Heart left ventricle (tissue), 16 donors: ENCODE measurements at regions not wholly inside any gene's neighbourhood (a gene's known extent, or its start where the extent isn't known, plus 50 kb on each side); places are given as distances from the start of the nearest gene placed in this dataset.
"Not testable (repeated sequence)": the region's sequence is repeated elsewhere in the genome, so short reads cannot be mapped to it uniquely, and the experiment has no call there.

ENCODE experiments used
- ATAC-seq, 4 donors: fragments of 200-7000 bp; cut with Tn5 transposase; one replicate each; pipeline ENCODE4 v1.9.1; 2020 to 2022; ENCODE audit warnings: moderate library complexity in 4 of 4, mild to moderate bottlenecking in 3 of 4, moderate number of reproducible peaks in 1 of 4
- DNase-seq, 5 donors: peaks; one replicate each; pipeline ENCODE4 v3.0.0-alpha.2; 2020
- H3K27ac ChIP-seq, 12 donors: fragments of 200-600 bp; sonication (generic) in 4 of 12; one replicate each; pipeline versions ENCODE4 v1.5.0 to v1.8.0; 2016 to 2022; ENCODE audit warnings: mild to moderate bottlenecking in 2 of 12
- H3K27me3 ChIP-seq, 9 donors: fragments of 200-600 bp; sonication (generic) in 2 of 9; one replicate each; pipeline versions ENCODE4 v1.5.1 to v1.8.0; 2016 to 2022; ENCODE audit warnings: mild to moderate bottlenecking in 3 of 9
- H3K36me3 ChIP-seq, 9 donors: fragments of 200-600 bp; sonication (generic) in 2 of 9; one replicate each; pipeline versions ENCODE4 v1.5.0 to v1.8.0; 2018 to 2022; ENCODE audit warnings: mild to moderate bottlenecking in 2 of 9
- H3K4me1 ChIP-seq, 12 donors: fragments of 200-600 bp; sonication (generic) in 4 of 12; one replicate each; pipeline versions ENCODE4 v1.5.0 to v1.8.0; 2016 to 2022; ENCODE audit warnings: mild to moderate bottlenecking in 3 of 12
- H3K4me3 ChIP-seq, 12 donors: fragments of 200-600 bp; sonication (generic) in 4 of 12; one replicate each; pipeline versions ENCODE4 v1.5.0 to v1.8.0; 2017 to 2022; ENCODE audit warnings: mild to moderate bottlenecking in 9 of 12, moderate library complexity in 4 of 12
- H3K9me3 ChIP-seq, 12 donors: fragments of 200-600 bp; sonication (generic) in 4 of 12; one replicate each; pipeline versions ENCODE4 v1.5.0 to v1.8.0; 2016 to 2022; ENCODE audit warnings: mild to moderate bottlenecking in 1 of 12
- CTCF ChIP-seq, 12 donors: fragments of 200-600 bp; sonication (generic) in 4 of 12; IDR thresholded peaks; one replicate each; pipeline versions ENCODE4 v1.5.0 to v1.8.0; 2018 to 2022; ENCODE audit warnings: antibody characterized with exemption in 12 of 12, mild to moderate bottlenecking in 5 of 12
- POLR2A ChIP-seq, 2 donors: fragments of 450-650 bp; IDR thresholded peaks; one replicate each; pipeline ENCODE4 v1.6.1; 2017; ENCODE audit warnings: antibody characterized with exemption in 2 of 2, mild to moderate bottlenecking in 2 of 2, moderate library complexity in 2 of 2
- WGBS, 4 donors: extraction: QIAGEN DNeasy Blood & Tissue Kit in 2 of 4; methylation state at CpG; one replicate each; pipeline versions ENCODE4 v1.1.5 to v1.1.7; 2013 to 2018; 5-methylcytosine and 5-hydroxymethylcytosine counted together
- intact Hi-C, 10 donors: fragments of 100-400 bp; cut with DNase I; formaldehyde crosslinking; loops; one replicate each; pipeline versions ENCODE4 v1.11.1 to v1.14.2; 2022
- donor health status: ischemic (EF 13 %, LVEDD 7.1; RV severe dilation, severe dysfunction).
- donor health status: healthy with polysubstance abuse.
- donor health status: DM: no; HTN: yes; CAD: no.
- donor health status: DM: no; HTN: no; CAD: no.
- donor health status: ischemic (EF 25% LVEDD 6.9; RV normal size, moderate dysfunction).
- donor health status: ischemic (EF 25% LVEDD 5.7; RV mildly dilated, moderate dysfunction).
- donor health status: healthy.
- donor health status: DM: yes; HTN: yes; CAD: no.
- donor health status: ischemic (EF 35%, LVEDD 5.7; RV mildly dilated, moderate dysfunction).
- donor health status: nonischemic (EF 11% LVEDD 7.7; RV severe dilation, severe dysfunction).
- donor health status: DM: yes; HTN: yes; CAD: no.
- donor health status: PGD.
- donor health status: ischemic (EF 29% LVEDD 5.4; RV normal size, mild dysfunction).
- donor health status: nonischemic (EF 23%, LVEDD 6.1; RV moderate dilation, normal function).

- WGBS, 4 donors, result 70 to 98% (median 73%) methylated on average over 4 of the region's 4 CpGs
- no peak for TF ChIP-seq CTCF (IDR thresholded peaks at IDR 0.05)
- TF ChIP-seq POLR2A (IDR thresholded peaks at IDR 0.05), result no peak
These were observed 97.8 kb upstream of the MEF2A start for GRCh38 chr15:99467853-99468464.

GRCh38 chr15:99470204-99470603 is 95.6 kb upstream of the MEF2A start:
- peaks cover 0 to 44% (median 27%) of the 10 kb centered on the region in 12 donors for H3K4me1 ChIP-seq
- not testable (repeated sequence) for H3K27me3 ChIP-seq, H3K36me3 ChIP-seq, DNase-seq, H3K4me3 ChIP-seq, H3K9me3 ChIP-seq, ATAC-seq, H3K27ac ChIP-seq
- 96 to 98% (median 96%) methylated on average over 3 of the region's 3 CpGs for WGBS, 4 donors
- intact Hi-C loops, result loop anchor here in 2 of 10 donors (5.0 kb wide), 2 partner anchors 42 to 97 kb away; partner anchors contain the start of gene MEF2A (in 1 of the 2)

More at GRCh38 chr15:99467853-99468464, 97.8 kb upstream of the MEF2A start:
- Histone ChIP-seq H3K4me3 (no peak overlapping the region), H3K27me3 (no peaks in the 10 kb centered on the region), H3K36me3 (no peaks in the 10 kb centered on the region), H3K9me3 (peaks cover 0 to 31% (median 13%) of the 10 kb centered on the region in 12 donors), H3K4me1 (peaks cover 0 to 22% (median 8%) of the 10 kb centered on the region in 12 donors), H3K27ac (no peak overlapping the region)
- no peak for DNase-seq
- intact Hi-C loops, result no loop called here
- ATAC-seq, result no peak

GRCh38 chr15:99472416-99473145 is 93.2 kb upstream of the MEF2A start:
- Histone ChIP-seq H3K27me3 (no peaks in the 10 kb centered on the region), H3K36me3 (no peaks in the 10 kb centered on the region), H3K9me3 (no peaks in the 10 kb centered on the region), H3K4me1 (peaks cover 0 to 58% (median 50%) of the 10 kb centered on the region in 12 donors), H3K4me3 (no peak overlapping the region), H3K27ac (peak overlapping the region; percentile 57 to 88 (median 78))
- intact Hi-C loops, result loop anchor here in 2 of 10 donors (5.0 kb wide), 2 partner anchors 40 to 95 kb away; partner anchors contain the start of gene MEF2A (in 1 of the 2)
- peak in 1 of 4 donors; percentile 7 for ATAC-seq
- 59 to 71% (median 68%) methylated on average over 12 of the region's 12 CpGs for WGBS, 4 donors
- no peak for DNase-seq
- TF ChIP-seq POLR2A (IDR thresholded peaks at IDR 0.05), result no peak
- TF ChIP-seq CTCF (IDR thresholded peaks at IDR 0.05), result no peak

GRCh38 chr15:99473981-99474906 is 91.5 kb upstream of the MEF2A start:
- peak overlapping the region; percentile 59 to 88 (median 78) for H3K27ac ChIP-seq
- H3K9me3 ChIP-seq, result no peaks in the 10 kb centered on the region
- intact Hi-C loops, result loop anchor here in 2 of 10 donors (1.0 to 5.0 kb wide), 4 partner anchors 19 to 93 kb away; partner anchors contain the start of gene MEF2A (in 1 of the 2)
- no peaks in the 10 kb centered on the region for H3K36me3 ChIP-seq
- H3K4me3 ChIP-seq, result peak overlapping the region in 5 of 12 donors; percentile 3 to 37 (median 32)
- peaks cover 0 to 66% (median 54%) of the 10 kb centered on the region in 12 donors for H3K4me1 ChIP-seq
- WGBS, 4 donors, result 56 to 64% (median 58%) methylated on average over 23 to 24 of the region's 24 CpGs
- no peak for TF ChIP-seq CTCF (IDR thresholded peaks at IDR 0.05)
- TF ChIP-seq POLR2A (IDR thresholded peaks at IDR 0.05), result peak in 1 of 2 donors; percentile 17
- ATAC-seq, result peak; percentile 68 to 90 (median 84)
- H3K27me3 ChIP-seq, result no peaks in the 10 kb centered on the region
- peak; percentile 74 to 87 (median 76) for DNase-seq
